SK-N-SH (cell line): ENCODE measurements at regions not wholly inside any gene's neighbourhood (a gene's known extent, or its start where the extent isn't known, plus 50 kb on each side); places are given as distances from the start of the nearest gene placed in this dataset.

ENCODE experiments used
- CTCF ChIA-PET: fragments of 300-600, 350-600 bp; formaldehyde crosslinking; extraction: SDS; loops from one replicate; lab custom pipeline; 2021; lab: Yijun Ruan, JAX
- POLR2A ChIA-PET: fragments of 350-600 bp; sonication (Branson Sonifier 250); formaldehyde crosslinking; extraction: SDS; loops from one replicate; lab custom pipeline; 2020; ENCODE audit warnings: antibody characterized with exemption, inconsistent platforms; lab: Yijun Ruan, JAX
- DNase-seq: peaks from one replicate; pipeline ENCODE4 v3.0.0; 2012
- H2AFZ ChIP-seq: fragments of 200-600 bp; sonication (generic); 2 replicates; pipeline ENCODE4 v1.8.1; 2016; ENCODE audit warnings: antibody characterized with exemption, mild to moderate bottlenecking, low read depth
- H3F3A ChIP-seq: fragments of 200-600 bp; sonication (generic); replicated peaks from 2 replicates; pipeline ENCODE3; 2016; ENCODE audit warnings: antibody characterized with exemption, mild to moderate bottlenecking; ENCODE audit not compliant: insufficient read depth
- H3K27ac ChIP-seq, 2 experiments: fragments of 200-500 bp in 1 of 2; fragments of 200-600 bp in 1 of 2; sonication (Bioruptor generic) in 1 of 2; sonication (generic), shearing (Covaris generic) in 1 of 2; 2 replicates each; pipeline versions ENCODE4 v1.5.1 to v1.6.1; 2014 to 2016; ENCODE audit warnings: low read depth in 2 of 2, inconsistent platforms in 1 of 2, low read length in 1 of 2, mild to moderate bottlenecking in 1 of 2, mixed read lengths in 1 of 2
- H3K27me3 ChIP-seq: fragments of 200-600 bp; sonication (generic), shearing (Covaris generic); 2 replicates; pipeline ENCODE4 v1.6.1; 2016; ENCODE audit warnings: mixed run types; ENCODE audit not compliant: insufficient read depth
- H3K36me3 ChIP-seq, 2 experiments: fragments of 200-500 bp in 1 of 2; fragments of 200-600 bp in 1 of 2; sonication (Bioruptor generic) in 1 of 2; sonication (generic) in 1 of 2; replicated peaks in 1 of 2; 2 replicates each; pipeline versions ENCODE3 to v1.5.1; 2014 to 2016; ENCODE audit warnings: low read length in 1 of 2, mild to moderate bottlenecking in 1 of 2; ENCODE audit not compliant: insufficient read depth in 2 of 2, control insufficient read depth in 1 of 2
- H3K4me1 ChIP-seq, 2 experiments: fragments of 200-500 bp in 1 of 2; fragments of 200-600 bp in 1 of 2; sonication (Bioruptor generic) in 1 of 2; sonication (generic), shearing (Covaris generic) in 1 of 2; 2 replicates each; pipeline versions ENCODE4 v1.5.1 to v1.6.1; 2014 to 2016; ENCODE audit warnings: low read depth in 1 of 2, low read length in 1 of 2, mixed run types in 1 of 2; ENCODE audit not compliant: insufficient read depth in 2 of 2, control insufficient read depth in 1 of 2
- H3K4me2 ChIP-seq: fragments of 200-600 bp; sonication (generic), shearing (Covaris generic); 2 replicates; pipeline ENCODE4 v1.6.1; 2017; ENCODE audit warnings: mixed run types
- H3K4me3 ChIP-seq, 2 experiments: fragments of 200-500 bp in 1 of 2; fragments of 200-600 bp in 1 of 2; sonication (Bioruptor generic) in 1 of 2; sonication (generic), shearing (Covaris generic) in 1 of 2; 2 replicates each; pipeline versions ENCODE4 v1.5.1 to v1.8.1; 2014 to 2016; ENCODE audit warnings: low read depth in 2 of 2, inconsistent platforms in 1 of 2, low read length in 1 of 2, mild to moderate bottlenecking in 1 of 2, mixed read lengths in 1 of 2, moderate library complexity in 1 of 2
- H3K79me2 ChIP-seq: fragments of 200-600 bp; sonication (generic); 2 replicates; pipeline ENCODE4 v1.8.1; 2017; ENCODE audit warnings: mild to moderate bottlenecking; ENCODE audit not compliant: insufficient read depth
- H3K9ac ChIP-seq: fragments of 200-600 bp; sonication (generic); 2 replicates; pipeline ENCODE4 v1.6.1; 2017; ENCODE audit warnings: mixed run types
- H3K9me2 ChIP-seq: fragments of 200-600 bp; sonication (generic); 2 replicates; pipeline ENCODE4 v1.6.1; 2017; ENCODE audit warnings: mixed run types
- H3K9me3 ChIP-seq: fragments of 200-600 bp; sonication (generic); 2 replicates; pipeline ENCODE4 v1.6.1; 2017; ENCODE audit warnings: mixed run types, mild to moderate bottlenecking, moderate library complexity
- H4K20me1 ChIP-seq: fragments of 200-600 bp; sonication (generic); 2 replicates; pipeline ENCODE4 v1.6.1; 2017; ENCODE audit warnings: mild to moderate bottlenecking, mixed run types; ENCODE audit not compliant: insufficient read depth
- FOSL2 ChIP-seq: IDR thresholded peaks from 2 replicates; pipeline ENCODE4 v1.4.0; 2012; ENCODE audit warnings: low read depth, mild to moderate bottlenecking, moderate library complexity, borderline replicate concordance
- FOXJ3 ChIP-seq: sonication (generic); formaldehyde crosslinking; IDR thresholded peaks from 2 replicates; pipeline ENCODE4 v1.5.1; 2020; ENCODE audit warnings: mild to moderate bottlenecking, missing genetic modification reagents
- GABPA ChIP-seq: IDR thresholded peaks from 2 replicates; pipeline ENCODE4 v1.4.0; 2012; ENCODE audit warnings: low read depth, mild to moderate bottlenecking
- GATA2 ChIP-seq: sonication (generic); formaldehyde crosslinking; IDR thresholded peaks from 2 replicates; pipeline ENCODE4 v1.5.0; 2020; ENCODE audit warnings: mild to moderate bottlenecking, missing genetic modification reagents
- IRF3 ChIP-seq: fragments of 150-350 bp; IDR thresholded peaks from 2 replicates; pipeline ENCODE4 v1.6.1; 2016; ENCODE audit warnings: mild to moderate bottlenecking, low read depth, low read length
- POLR2AphosphoS5 ChIP-seq: IDR thresholded peaks from 2 replicates; pipeline ENCODE4 v1.6.1; 2012; ENCODE audit warnings: low read depth, low read length
- RXRA ChIP-seq: IDR thresholded peaks from 2 replicates; pipeline ENCODE4 v1.4.0; 2012; ENCODE audit warnings: low read depth, mild to moderate bottlenecking, borderline replicate concordance
- SMC3 ChIP-seq: IDR thresholded peaks from 2 replicates; pipeline ENCODE4 v1.6.1; 2012; ENCODE audit warnings: low read depth, low read length, improper control_type of control experiment
- TAF1 ChIP-seq: IDR thresholded peaks from 2 replicates; pipeline ENCODE4 v1.6.1; 2012; ENCODE audit warnings: low read depth, mild to moderate bottlenecking, low read length, moderate library complexity, borderline replicate concordance
- USF1 ChIP-seq: IDR thresholded peaks from 2 replicates; pipeline ENCODE4 v1.4.0; 2012; ENCODE audit warnings: low read depth, borderline replicate concordance
- WGBS: methylation state at CpG from one replicate; pipeline ENCODE4 v1.1.6; 2017; ENCODE audit warnings: low lambda C conversion rate; 5-methylcytosine and 5-hydroxymethylcytosine counted together
- TF ChIP-seq, protein P1 (sequence below): IDR thresholded peaks from 2 replicates; pipeline ENCODE4 v1.6.1; 2012; ENCODE audit warnings: mild to moderate bottlenecking, low read depth, low read length, moderate library complexity

- TF ChIP-seq, protein P1, sequence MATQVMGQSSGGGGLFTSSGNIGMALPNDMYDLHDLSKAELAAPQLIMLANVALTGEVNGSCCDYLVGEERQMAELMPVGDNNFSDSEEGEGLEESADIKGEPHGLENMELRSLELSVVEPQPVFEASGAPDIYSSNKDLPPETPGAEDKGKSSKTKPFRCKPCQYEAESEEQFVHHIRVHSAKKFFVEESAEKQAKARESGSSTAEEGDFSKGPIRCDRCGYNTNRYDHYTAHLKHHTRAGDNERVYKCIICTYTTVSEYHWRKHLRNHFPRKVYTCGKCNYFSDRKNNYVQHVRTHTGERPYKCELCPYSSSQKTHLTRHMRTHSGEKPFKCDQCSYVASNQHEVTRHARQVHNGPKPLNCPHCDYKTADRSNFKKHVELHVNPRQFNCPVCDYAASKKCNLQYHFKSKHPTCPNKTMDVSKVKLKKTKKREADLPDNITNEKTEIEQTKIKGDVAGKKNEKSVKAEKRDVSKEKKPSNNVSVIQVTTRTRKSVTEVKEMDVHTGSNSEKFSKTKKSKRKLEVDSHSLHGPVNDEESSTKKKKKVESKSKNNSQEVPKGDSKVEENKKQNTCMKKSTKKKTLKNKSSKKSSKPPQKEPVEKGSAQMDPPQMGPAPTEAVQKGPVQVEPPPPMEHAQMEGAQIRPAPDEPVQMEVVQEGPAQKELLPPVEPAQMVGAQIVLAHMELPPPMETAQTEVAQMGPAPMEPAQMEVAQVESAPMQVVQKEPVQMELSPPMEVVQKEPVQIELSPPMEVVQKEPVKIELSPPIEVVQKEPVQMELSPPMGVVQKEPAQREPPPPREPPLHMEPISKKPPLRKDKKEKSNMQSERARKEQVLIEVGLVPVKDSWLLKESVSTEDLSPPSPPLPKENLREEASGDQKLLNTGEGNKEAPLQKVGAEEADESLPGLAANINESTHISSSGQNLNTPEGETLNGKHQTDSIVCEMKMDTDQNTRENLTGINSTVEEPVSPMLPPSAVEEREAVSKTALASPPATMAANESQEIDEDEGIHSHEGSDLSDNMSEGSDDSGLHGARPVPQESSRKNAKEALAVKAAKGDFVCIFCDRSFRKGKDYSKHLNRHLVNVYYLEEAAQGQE, result no peak
- no peak for TF ChIP-seq RXRA
- TF ChIP-seq FOXJ3 (CRISPR knock-in tag), result no peak
- no peak for TF ChIP-seq SMC3
- no peak for TF ChIP-seq USF1
- no peak for TF ChIP-seq FOSL2
- TF ChIP-seq GATA2, result no peak
- no peak for TF ChIP-seq GABPA
- Histone ChIP-seq H3K27ac (no peak overlapping the region), H4K20me1 (no peaks in the 10 kb centered on the region), H3K79me2 (no peaks in the 10 kb centered on the region), H3K27me3 (no peaks in the 10 kb centered on the region), H3K4me3 (no peak overlapping the region), H3F3A (peaks cover 8% of the 10 kb centered on the region), H3K9me3 (no peaks in the 10 kb centered on the region), H3K4me1 (peaks cover 0 to 4% of the 10 kb centered on the region in 2 experiments; a peak in 1 of 4 replicates), H2AFZ (no peak overlapping the region), H3K9me2 (no peaks in the 10 kb centered on the region), H3K9ac (no peak overlapping the region), H3K36me3 (no peaks in the 10 kb centered on the region), H3K4me2 (no peak overlapping the region)
- whole genome bisulfite sequencing, result 65% methylated on average over 1 of the region's 1 CpG
- CTCF ChIA-PET, result interaction anchor here (2.4 kb wide), 1 partner anchor 21 kb away, joined by 14 read pairs; no protein-coding TSS in a partner anchor
- POLR2A ChIA-PET, result no interaction called here
- DNase-seq, result no peak
Observed at GRCh38 chr20:58107533-58107932, 120.9 kb downstream of the ANKRD60 start.

DNA sequence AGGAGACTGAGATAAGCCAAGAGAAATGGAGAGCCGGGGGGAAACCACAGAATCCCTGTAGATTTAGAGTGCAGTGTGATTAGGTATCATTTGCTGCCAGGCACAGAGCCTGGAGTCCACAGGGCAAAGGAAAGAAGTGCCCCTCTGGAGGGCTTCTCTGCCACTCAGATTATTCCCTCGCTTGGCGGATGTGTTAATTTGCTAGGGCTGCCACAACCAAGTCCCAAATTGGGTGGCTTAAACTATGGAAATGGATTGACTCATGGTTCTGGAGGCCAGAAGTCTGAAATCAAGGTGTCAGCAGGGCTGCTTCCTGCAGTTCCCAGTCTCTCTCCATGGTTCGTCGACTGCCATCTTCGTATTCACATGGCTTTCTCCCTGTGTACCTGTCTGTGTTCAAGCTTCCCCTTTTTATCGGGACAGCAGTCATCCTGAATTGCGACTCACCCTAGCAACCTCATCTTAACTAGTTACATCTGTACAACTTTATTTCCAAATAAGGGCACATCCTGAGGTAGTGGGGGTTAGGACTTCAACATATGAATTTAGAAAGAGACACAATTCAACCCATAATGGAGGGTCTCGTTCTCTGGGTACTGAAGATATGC is 122.2 kb downstream of the ANKRD60 start:
- CTCF ChIA-PET, result no interaction called here
- 78% methylated on average over 7 of the region's 9 CpGs for WGBS
- no peak overlapping the region for H3K4me2 ChIP-seq
- H3K27me3 ChIP-seq, result no peaks in the 10 kb centered on the region
- POLR2A ChIA-PET, result no interaction called here
- H3K9me2 ChIP-seq, result no peaks in the 10 kb centered on the region
- no peaks in the 10 kb centered on the region for H4K20me1 ChIP-seq
- no peaks in the 10 kb centered on the region for H3K9me3 ChIP-seq
- DNase-seq, result no peak
- TF ChIP-seq POLR2AphosphoS5 (no peak), IRF3 (no peak), RXRA (no peak), TAF1 (no peak), GATA2 (no peak)
- no peak overlapping the region for H3K27ac ChIP-seq
- no peaks in the 10 kb centered on the region for H3K79me2 ChIP-seq
- peaks cover 0 to 8% of the 10 kb centered on the region in 2 experiments; a peak in 1 of 4 replicates for H3K4me1 ChIP-seq
- H2AFZ ChIP-seq, result no peak overlapping the region
- H3K36me3 ChIP-seq, result no peaks in the 10 kb centered on the region
- H3K9ac ChIP-seq, result no peak overlapping the region
- H3K4me3 ChIP-seq, result no peak overlapping the region
- peaks cover 4% of the 10 kb centered on the region for H3F3A ChIP-seq
